GM21515 (cell line): ENCODE measurements at regions not wholly inside any gene's neighbourhood (a gene's known extent, or its start where the extent isn't known, plus 50 kb on each side); places are given as distances from the start of the nearest gene placed in this dataset.
"Not testable (repeated sequence)": the region's sequence is repeated elsewhere in the genome, so short reads cannot be mapped to it uniquely, and the experiment has no call there.

Experiments
- ATAC-seq: cut with Tn5 transposase; IDR thresholded peaks from one replicate; pipeline ENCODE4 v1.9.1; 2021; ENCODE audit not compliant: unreplicated experiment

DNA sequence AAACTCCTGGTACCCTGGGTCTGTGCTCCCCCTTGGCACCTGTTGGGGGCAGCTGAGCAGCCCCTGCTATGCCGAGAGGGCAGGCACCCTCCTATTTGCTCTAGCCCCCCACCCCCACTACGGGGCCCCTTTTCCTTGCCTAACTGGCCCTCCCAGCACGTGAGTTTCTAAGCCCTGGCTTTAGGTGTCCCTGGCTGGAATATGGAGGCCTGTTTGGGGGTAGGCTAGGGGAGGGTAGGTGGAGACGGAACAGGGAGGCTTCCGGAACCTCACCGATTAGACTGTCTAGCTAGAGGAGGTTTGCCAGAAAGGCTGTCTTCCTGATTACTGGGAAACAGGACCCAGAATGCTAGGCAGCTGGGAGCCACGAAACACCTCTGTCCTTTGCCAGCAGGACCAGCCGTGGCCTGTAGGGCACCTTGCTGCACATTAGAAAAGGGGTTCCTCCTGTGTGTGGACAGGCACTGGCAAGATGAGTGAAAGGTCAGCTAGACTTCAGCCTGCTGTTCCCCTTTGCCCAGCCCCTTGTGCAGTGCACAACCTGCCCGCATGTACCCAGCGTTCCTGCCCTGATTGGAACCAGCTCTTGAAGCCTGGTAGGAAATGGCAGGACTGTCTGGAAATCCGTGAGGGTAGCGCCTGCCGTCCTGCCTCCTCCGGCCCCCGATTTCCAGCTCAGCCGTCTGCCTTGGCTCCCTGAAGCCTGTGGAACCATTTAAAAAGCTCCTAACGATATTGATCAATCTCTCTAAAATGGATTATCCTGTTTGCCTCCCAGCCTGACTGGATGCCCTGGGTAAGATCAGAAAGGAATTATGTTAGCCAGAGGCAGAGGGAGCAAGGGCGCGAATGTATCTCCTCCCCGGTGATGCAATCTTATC lies 83.4 kb upstream of the GSE1 start:
- ATAC-seq: no peak

DNA sequence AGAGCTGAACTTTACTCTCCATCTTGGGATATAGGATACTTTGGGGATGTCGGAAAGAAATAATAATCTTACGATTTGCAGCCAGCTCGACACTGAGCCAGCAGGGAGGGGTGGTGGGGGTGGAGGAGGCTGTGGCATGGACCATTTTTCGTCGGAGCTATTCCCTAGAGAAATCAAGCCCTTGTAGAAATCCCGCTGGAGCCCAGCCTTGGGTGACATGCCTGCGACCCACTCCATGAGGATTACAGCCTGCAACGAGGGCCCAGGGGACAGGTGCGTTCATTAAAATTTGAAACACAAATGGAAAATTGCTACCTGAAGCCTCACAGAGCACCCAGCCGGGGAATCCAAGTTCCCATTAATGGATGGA lies 82.8 kb upstream of the GSE1 start:
- ATAC-seq: no peak

- ATAC-seq: no peak
Observed at GRCh38 chr16:85531516-85531915, 81.6 kb upstream of the GSE1 start.

DNA sequence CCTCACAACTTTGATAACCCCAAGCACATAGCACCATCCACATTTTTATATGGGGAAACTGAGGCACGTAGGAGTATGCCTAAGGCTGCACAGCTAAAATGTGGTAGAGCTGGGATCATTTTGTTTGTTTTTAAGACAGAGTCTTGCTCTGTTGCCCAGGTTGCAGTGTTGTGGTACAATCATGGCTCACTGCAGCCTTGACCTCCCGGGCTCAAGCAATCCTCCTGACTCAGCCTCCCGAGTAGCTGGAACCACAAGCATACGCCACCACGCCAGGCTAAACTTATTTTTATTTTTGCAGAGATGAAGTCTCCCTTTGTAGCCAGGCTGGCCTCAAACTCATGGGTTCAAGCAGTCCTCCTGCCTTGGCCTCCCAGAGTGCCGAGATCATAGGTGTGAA lies 81.0 kb upstream of the GSE1 start:
- ATAC-seq: no peak

DNA sequence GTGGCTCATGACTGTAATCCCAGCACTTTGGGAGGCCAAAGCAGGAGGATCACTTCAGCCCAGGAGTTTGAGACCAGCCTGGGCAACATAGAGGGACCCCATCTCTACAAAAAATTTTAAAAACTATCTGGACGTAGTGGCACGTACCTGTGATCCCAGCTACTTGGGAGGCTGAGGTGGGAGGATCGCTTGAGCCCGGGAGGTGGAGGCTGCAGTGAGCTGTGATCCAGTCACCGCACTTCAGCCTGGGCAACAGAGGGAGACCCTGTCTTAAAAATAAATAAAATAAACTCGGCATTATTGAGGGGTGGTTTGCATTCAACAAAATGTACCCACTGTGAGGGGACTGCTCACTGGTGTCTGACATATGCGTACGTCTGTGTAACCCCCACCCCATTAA lies 79.5 kb upstream of the GSE1 start:
- ATAC-seq: not testable (repeated sequence)

- no peak for ATAC-seq
Observed at GRCh38 chr16:85534536-85535351, 78.4 kb upstream of the GSE1 start.

DNA sequence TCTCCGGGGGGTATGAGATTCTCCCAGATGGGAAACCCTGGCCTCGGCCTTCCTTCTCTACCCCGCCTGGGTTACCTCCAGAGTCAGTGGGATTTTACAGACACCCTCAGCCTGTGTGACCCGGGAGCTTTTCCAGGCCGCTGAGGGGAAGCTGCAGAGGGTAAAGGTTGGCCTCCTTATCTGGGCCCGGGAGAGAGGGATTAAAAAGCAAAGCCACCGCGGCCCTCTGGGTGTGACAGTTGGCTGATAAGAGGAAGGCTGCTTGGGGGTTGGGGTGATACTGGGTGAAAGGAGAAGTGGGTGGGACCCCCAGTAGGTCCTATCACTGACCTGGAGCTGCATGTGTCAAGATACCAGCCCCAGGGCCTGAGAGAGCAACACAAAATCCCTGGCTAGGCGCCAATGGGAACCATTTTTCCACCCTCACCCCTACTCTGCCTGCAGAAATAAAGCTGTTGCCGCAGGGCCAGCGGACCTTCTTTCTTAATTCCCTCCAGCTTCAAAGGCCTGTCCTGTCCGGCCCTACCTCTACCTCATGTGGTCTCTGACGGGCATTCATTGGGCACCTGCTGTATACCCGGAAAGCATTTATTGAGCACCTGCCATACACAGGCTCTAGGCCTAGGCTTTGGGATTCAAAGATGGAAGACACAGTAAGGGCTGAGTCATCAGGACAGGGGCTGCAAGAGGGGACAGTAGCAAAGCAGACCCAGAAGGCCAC lies 77.6 kb upstream of the GSE1 start:
- ATAC-seq: no peak

GRCh38 chr16:85536073-85536410 lies 77.1 kb upstream of the GSE1 start:
- ATAC-seq: no peak

DNA sequence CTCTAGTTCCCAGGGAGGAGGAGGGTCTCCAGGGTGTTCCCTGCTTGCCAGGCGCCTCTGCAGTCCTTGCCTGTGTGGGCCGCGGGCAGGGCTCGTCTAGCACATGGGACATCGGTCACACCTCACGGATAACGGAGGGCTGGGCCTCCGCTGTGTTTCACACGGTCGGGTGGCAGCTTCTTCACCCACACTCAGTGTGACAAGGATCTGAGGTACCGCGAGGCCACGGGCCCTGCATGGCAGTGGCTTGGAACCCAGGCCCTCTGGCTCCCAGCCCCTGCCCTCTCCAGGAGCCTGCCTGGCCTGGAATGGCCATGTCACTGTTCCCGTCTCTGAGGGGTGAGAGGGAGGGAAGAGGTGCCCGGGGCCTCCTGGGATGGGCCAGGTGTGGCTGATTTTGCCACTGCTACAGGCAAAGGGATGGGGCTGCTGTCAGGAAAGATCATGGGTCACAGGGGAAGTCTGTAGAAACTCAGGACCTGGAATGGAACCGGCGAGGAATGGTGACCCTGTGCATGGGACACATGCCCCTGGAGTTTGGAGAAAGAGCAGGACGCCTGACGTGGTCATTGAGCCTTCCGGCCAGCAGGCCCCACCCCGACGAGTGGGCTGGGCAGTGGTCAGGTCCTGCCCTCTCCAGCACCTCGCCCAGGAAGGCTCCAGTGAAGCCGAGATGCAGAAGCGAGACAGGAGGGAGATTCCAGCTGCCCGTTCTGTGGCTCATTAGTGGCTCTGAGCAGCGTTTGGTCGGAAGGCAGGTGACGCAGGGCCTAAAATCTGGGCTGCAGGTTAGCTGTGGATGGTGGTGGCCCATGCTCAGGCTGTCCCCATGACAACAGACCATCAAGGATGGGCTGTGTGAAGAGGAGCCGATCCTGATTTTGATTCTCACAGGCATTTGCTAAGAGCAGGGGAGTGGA lies 76.5 kb upstream of the GSE1 start:
- no peak for ATAC-seq

DNA sequence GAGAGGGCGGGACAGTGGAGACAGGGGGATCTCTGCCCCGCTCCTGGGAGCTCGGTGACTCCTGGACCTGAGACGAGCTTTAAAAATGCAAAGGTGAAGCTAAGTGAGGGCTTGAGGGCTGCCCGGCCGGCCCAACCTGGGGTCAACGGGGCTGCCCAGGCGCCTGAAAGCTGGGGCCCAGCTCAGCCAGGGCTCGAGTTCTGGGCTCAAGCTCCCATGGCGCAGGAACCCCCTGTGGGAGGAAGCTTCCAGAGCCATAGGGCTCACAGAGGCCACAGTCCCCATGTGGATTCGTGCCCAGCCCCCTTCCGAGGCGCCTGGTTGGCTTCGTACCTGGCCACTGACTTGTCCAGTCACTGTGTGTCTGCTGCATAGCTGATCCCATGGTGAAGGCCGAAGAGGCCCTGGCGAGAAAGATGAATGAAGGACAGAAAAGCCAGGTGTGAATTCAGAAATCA lies 75.8 kb upstream of the GSE1 start:
- no peak for ATAC-seq

- no peak for ATAC-seq
Observed at GRCh38 chr16:85537795-85538401, 75.2 kb upstream of the GSE1 start.

DNA sequence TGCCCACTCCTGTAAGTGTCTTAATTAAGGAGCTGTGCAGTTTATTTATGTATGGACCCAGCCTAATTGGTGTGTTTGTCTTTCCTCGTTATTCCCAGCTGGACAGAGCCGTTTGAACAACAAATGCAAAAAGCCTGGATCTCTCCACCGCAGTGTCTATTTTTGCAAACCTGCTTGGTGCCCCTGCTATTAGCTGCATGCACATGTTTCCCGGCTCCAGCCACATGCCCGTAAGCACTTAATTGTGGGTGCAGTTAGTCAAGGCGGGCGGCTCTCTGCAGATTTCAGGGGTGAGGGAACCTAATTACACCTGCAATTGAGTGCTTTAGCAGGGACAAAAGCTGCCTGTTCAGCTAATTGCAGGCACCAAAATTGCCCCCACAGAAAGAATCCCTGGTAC lies 74.0 kb upstream of the GSE1 start:
- no peak for ATAC-seq

DNA sequence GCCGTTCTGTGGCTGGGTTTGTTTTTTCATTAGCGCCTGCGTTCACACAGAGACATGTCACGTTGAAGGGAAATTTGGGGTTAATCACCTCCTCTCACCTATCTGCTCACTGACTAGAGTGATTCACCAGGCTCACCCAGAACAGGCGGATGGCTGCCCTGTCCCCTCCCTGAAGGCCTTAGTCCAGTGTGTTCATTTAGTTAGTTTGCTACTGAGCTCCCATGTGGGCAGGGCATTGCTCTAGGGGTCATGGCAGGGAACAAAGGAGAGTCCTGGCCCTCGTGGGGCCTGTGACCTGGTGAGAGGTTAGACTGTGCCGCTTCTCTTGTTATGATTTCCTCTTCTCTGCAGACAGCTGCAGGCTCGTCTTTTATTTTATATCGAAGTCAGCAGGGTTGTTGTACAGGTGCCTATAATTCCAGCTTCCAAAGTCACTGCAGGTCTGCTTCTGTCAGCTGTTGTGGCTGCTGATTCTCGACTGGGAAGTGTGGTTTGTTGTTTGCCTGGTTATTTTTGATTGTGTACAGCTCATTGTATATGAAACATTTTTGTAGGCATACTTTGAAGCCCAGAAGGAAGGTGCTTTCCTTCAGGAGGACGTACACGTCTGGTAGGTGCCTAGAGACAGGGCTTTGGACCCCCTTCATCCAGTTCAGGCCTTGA lies 73.4 kb upstream of the GSE1 start:
- no peak for ATAC-seq

- no peak for ATAC-seq
Observed at GRCh38 chr16:85541181-85541580, 71.9 kb upstream of the GSE1 start.

DNA sequence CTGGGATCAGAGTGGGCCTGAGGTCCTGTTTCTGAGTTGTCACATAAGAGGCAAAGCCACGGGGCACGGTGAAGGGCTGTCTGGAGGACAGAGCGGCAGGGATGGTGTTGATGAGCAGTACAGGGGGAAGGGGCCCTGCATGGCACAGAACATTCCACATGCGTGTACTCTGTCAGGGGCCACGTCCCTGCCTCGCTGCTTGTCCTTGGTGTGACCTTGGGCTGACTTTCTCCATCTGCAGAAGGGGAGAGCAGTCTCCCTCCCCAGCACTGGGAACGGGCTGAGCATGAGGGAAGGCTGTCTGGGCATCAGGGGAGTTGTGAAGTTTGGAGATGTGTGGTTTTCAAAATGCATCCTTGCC lies 71.5 kb upstream of the GSE1 start:
- no peak for ATAC-seq

- no peak for ATAC-seq
Observed at GRCh38 chr16:85541980-85542900, 70.9 kb upstream of the GSE1 start.

DNA sequence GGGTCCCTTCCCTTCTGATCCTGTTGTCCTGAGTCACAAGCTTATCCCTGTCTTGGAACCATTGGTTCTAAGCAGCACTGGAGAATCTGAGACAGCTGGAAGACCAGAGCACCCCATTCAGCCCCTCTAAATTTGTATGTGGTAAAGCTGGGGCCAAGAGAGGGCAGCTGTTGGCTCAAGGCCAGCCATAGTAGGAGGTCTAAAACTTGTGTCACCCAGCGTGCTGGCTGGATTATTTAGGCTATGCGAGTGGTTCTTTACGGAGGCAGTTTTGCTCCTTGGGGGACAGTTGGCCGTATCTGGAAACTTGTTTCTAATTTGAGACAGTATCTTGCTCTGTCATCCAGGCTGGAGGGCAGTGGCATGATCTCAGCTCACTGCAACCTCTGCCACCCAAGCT lies 69.6 kb upstream of the GSE1 start:
- no peak for ATAC-seq

DNA sequence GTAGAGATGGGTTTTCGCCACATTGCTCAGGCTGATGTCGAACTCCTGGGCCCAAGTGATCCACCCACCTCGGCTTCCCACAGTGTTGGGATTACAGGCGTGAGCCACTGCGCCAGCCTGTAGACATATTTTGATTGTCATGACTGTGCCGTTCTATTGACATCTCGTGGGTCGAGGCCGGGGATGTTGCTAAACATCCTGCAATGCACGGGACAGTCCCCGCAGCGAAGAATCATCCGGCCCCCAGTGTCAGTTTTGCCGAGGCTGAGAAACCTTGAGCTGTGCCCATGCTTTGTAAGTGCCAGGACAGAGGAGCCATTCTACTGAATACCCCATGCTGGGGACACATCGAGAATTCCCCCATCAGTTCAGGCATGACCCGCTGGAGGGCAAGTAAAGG lies 69.1 kb upstream of the GSE1 start:
- no peak for ATAC-seq

GRCh38 chr16:85544668-85545067 lies 68.5 kb upstream of the GSE1 start:
- no peak for ATAC-seq
